ENCODE measurements at regions not wholly inside any gene's neighbourhood (a gene's known extent, or its start where the extent isn't known, plus 50 kb on each side); places are given as distances from the start of the nearest gene placed in this dataset.
A peak's percentile ranks its signal among the peaks of the same experiment; 100 is the strongest.

DNA sequence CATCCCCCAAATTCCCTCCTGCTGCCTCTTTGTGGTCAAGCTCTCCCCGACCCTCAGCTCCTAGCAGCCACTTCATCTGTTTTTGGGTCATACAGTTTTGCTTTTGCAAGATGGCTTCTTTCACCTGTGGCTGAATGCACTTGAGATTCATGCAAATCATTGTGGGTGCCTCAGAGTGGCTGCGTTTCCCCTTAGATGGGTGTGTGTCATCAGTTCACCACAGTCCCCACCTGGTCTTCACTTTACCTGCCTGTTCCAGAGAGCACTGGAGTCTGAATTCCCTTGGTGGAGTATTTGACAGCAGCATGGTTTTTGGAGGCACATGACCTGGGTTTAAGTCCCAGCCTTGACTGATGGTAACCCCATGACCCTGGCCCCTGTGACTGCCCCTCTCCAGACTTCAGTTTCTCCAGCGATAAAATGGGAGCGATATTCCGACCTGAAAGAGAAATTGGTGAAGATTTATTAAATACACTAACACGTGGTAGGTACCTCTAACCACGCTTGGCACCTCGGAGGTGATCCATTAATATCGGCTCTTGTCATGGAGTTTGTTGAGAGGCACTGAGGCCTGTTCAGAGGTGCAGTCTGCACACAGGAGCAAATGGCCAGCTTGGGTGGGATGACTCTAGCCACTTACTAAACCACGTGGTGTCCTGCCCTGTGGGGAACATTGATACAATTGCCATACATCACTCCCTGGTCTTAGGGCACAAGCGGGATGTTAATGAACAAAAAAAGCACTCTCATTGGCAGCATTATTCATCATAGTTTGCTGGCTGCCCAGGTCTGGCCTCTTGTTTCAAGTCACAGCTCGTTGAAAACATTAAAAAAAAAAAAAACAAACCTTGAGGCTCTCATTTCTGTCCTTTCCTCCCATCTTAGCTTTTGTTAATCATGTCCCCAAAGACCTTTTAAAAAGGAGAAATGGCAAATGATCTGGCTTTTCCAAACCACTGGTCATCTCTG lies 167.2 kb upstream of the KCNG1 start:
- no peak overlapping the region for H3K9ac ChIP-seq (ENCODE audit: low read depth, low read length)
- no peak for DNase-seq
- peak overlapping the region in 1 of 2 experiments; percentile 32; a peak in 1 of 4 replicates for H4K8ac ChIP-seq (ENCODE audit: low read depth in 2 of 2, low read length in 2 of 2)
- dilution Hi-C loops (cut with HindIII; ENCODE audit: low sequenced_read_pairs, unreplicated experiment) (no loop called here), intact Hi-C loops (cut with micrococcal nuclease) (no loop called here), in situ Hi-C loops (cut with MboI; ENCODE audit: low sequenced_read_pairs) (no loop called here)
- no peak overlapping the region for H3K4me2 ChIP-seq (ENCODE audit: low read depth, low read length)
- peaks cover 21% of the 10 kb centered on the region for H3K9me1 ChIP-seq (ENCODE audit: insufficient read depth, low read length)
- ChIA-PET CTCF (no interaction called here), POLR2A (ENCODE audit: unreplicated experiment) (interaction anchor here (0.6 kb wide), 1 partner anchor 279 kb away, joined by 4 read pairs; no protein-coding TSS in a partner anchor)
- H2AFZ ChIP-seq (replicated peaks; ENCODE audit: low read length, poor library complexity): peak overlapping the region; percentile 58
- H3K23ac ChIP-seq (ENCODE audit: low read depth, low read length): peak overlapping the region; percentile 48; the same call in 1 of the 2 replicates
- peak overlapping the region; percentile 70 for H2AK5ac ChIP-seq (ENCODE audit: low read depth, low read length)
- peak overlapping the region; percentile 47 for H2BK20ac ChIP-seq (ENCODE audit: low read depth, low read length)
- WGBS, 2 experiments (ENCODE audit: extremely low coverage in 2 of 2, insufficient read length in 1 of 2): 67% methylated on average over 1 of the region's 12 CpGs; no CpG with 5 or more reads in 1 of the 2 experiments
- H3K4ac ChIP-seq (ENCODE audit: low read depth, low read length): peak overlapping the region; percentile 69
- no peaks in the 10 kb centered on the region for H4K20me1 ChIP-seq (ENCODE audit: insufficient read depth, low read length)
- no peak overlapping the region for H3K56ac ChIP-seq (ENCODE audit: extremely low read depth, insufficient read depth, low read length)
- ATAC-seq (ENCODE audit: low read depth): no peak
- no peaks in the 10 kb centered on the region for H3K36me3 ChIP-seq (ENCODE audit: control insufficient read depth, insufficient read depth, low read length)
- H3K4me1 ChIP-seq (ENCODE audit: control insufficient read depth, insufficient read depth, low read length): peaks cover 10% of the 10 kb centered on the region
- H2BK5ac ChIP-seq (ENCODE audit: low read depth, low read length, poor library complexity, severe bottlenecking): peak overlapping the region; percentile 5
- peak overlapping the region; percentile 88; the same call in 1 of the 3 replicates for H2BK15ac ChIP-seq (ENCODE audit: low read depth, low read length)
- H3K79me1 ChIP-seq (ENCODE audit: low read depth in 1 of 2, low read length in 2 of 2): no peaks in the 10 kb centered on the region
- no peak overlapping the region for H4K5ac ChIP-seq (ENCODE audit: low read depth, low read length)
- no peak for TF ChIP-seq CHD1 (IDR thresholded peaks at IDR 0.05; ENCODE audit: low read depth, low read length)
- TF ChIP-seq, protein P1, sequence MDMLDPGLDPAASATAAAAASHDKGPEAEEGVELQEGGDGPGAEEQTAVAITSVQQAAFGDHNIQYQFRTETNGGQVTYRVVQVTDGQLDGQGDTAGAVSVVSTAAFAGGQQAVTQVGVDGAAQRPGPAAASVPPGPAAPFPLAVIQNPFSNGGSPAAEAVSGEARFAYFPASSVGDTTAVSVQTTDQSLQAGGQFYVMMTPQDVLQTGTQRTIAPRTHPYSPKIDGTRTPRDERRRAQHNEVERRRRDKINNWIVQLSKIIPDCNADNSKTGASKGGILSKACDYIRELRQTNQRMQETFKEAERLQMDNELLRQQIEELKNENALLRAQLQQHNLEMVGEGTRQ (IDR thresholded peaks at IDR 0.05; ENCODE audit: low read depth, low read length): no peak
- TF ChIP-seq RCOR1 (IDR thresholded peaks at IDR 0.05; ENCODE audit: insufficient replicate concordance, low read length): no peak
- TF ChIP-seq RFX5 (IDR thresholded peaks at IDR 0.05; ENCODE audit: low read depth, low read length): no peak
- no peak for TF ChIP-seq MXI1 (IDR thresholded peaks at IDR 0.05; ENCODE audit: borderline replicate concordance, low read depth, low read length)
- no peak for TF ChIP-seq SMC3 (IDR thresholded peaks at IDR 0.05; ENCODE audit: low read depth, low read length)
- TF ChIP-seq, protein P2, sequence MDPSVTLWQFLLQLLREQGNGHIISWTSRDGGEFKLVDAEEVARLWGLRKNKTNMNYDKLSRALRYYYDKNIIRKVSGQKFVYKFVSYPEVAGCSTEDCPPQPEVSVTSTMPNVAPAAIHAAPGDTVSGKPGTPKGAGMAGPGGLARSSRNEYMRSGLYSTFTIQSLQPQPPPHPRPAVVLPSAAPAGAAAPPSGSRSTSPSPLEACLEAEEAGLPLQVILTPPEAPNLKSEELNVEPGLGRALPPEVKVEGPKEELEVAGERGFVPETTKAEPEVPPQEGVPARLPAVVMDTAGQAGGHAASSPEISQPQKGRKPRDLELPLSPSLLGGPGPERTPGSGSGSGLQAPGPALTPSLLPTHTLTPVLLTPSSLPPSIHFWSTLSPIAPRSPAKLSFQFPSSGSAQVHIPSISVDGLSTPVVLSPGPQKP (IDR thresholded peaks at IDR 0.05; ENCODE audit: borderline replicate concordance, low read depth, low read length): no peak
- TF ChIP-seq POLR2A (IDR thresholded peaks at IDR 0.05; ENCODE audit: low read depth, low read length): no peak
- TF ChIP-seq NFE2L2 (IDR thresholded peaks at IDR 0.05; ENCODE audit: low read depth, low read length): no peak
- no peak for TF ChIP-seq MAZ (IDR thresholded peaks at IDR 0.05; ENCODE audit: borderline replicate concordance, low read depth, low read length)
- TF ChIP-seq CEBPB (IDR thresholded peaks at IDR 0.05; ENCODE audit: low read depth, low read length): no peak
- no peak for TF ChIP-seq CTCF (conservative IDR thresholded peaks at IDR 0.05; ENCODE audit: low read depth, low read length)
- no peak for TF ChIP-seq MAFK (IDR thresholded peaks at IDR 0.05; ENCODE audit: low read depth, low read length)
- H2AK9ac ChIP-seq (replicated peaks; ENCODE audit: low read depth, low read length, poor library complexity): no peak overlapping the region
- H3K4me3 ChIP-seq (ENCODE audit: insufficient read depth, low read depth, low read length): no peak overlapping the region
- H3K18ac ChIP-seq (ENCODE audit: low read depth, low read length): 0 out of 2 replicates have a peak overlapping the region, but pooled peaks have one; percentile 4
- H3K14ac ChIP-seq (replicated peaks; ENCODE audit: low read depth, low read length): peak overlapping the region; percentile 67
- no peak overlapping the region for H4K91ac ChIP-seq (ENCODE audit: insufficient read depth, low read depth, low read length)
- BruUV-seq (replicated peaks): no TSS peak
- no peaks in the 10 kb centered on the region; the same call in 1 of the 2 replicates for H3K27me3 ChIP-seq (ENCODE audit: control insufficient read depth, insufficient read depth, low read length)
- H3K27ac ChIP-seq (ENCODE audit: insufficient read depth, low read length): no peak overlapping the region
- H3K9me3 ChIP-seq (ENCODE audit: control insufficient read depth, insufficient read depth, low read length): peaks cover 1% of the 10 kb centered on the region; the same call in 1 of the 2 replicates
- H2BK120ac ChIP-seq (ENCODE audit: low read depth, low read length): peak overlapping the region; percentile 76

Measured in IMR-90 (cell line).